Smooth muscle cell (in vitro differentiated cells): ENCODE measurements at regions not wholly inside any gene's neighbourhood (a gene's known extent, or its start where the extent isn't known, plus 50 kb on each side); places are given as distances from the start of the nearest gene placed in this dataset.

Source experiments
- DNase-seq: peaks from one replicate; lab custom pipeline; 2025; ENCODE audit not compliant: unreplicated experiment; lab: John Stamatoyannopoulos, UW
- H2AFZ ChIP-seq: fragments of 200-600 bp; sonication (generic); 2 replicates; pipeline ENCODE4 v1.6.0; 2016; ENCODE audit warnings: antibody characterized with exemption, low read depth, mild to moderate bottlenecking
- H3F3A ChIP-seq: fragments of 200-600 bp; sonication (generic); 2 replicates; pipeline ENCODE4 v1.6.0; 2017; ENCODE audit warnings: antibody characterized with exemption, low read depth
- H3K27ac ChIP-seq: fragments of 200-600 bp; sonication (generic); 2 replicates; pipeline ENCODE4 v1.5.1; 2016; ENCODE audit warnings: low read depth, mild to moderate bottlenecking
- H3K27me3 ChIP-seq: fragments of 200-600 bp; sonication (generic); 2 replicates; pipeline ENCODE4 v1.6.1; 2016; ENCODE audit warnings: low read depth, mild to moderate bottlenecking
- H3K36me3 ChIP-seq: fragments of 200-600 bp; sonication (generic); 2 replicates; pipeline ENCODE4 v1.5.1; 2016; ENCODE audit warnings: low read depth
- H3K4me1 ChIP-seq: fragments of 200-600 bp; sonication (generic); 2 replicates; pipeline ENCODE4 v1.5.1; 2016; ENCODE audit warnings: low read depth
- H3K4me2 ChIP-seq: fragments of 200-600 bp; sonication (generic); 2 replicates; pipeline ENCODE4 v1.6.0; 2016; ENCODE audit warnings: mild to moderate bottlenecking
- H3K4me3 ChIP-seq: fragments of 200-600 bp; sonication (generic); 2 replicates; pipeline ENCODE4 v1.5.1; 2016; ENCODE audit warnings: mild to moderate bottlenecking
- H3K79me2 ChIP-seq: fragments of 200-600 bp; sonication (generic); 2 replicates; pipeline ENCODE4 v1.6.0; 2016; ENCODE audit warnings: low read depth, mild to moderate bottlenecking
- H3K9ac ChIP-seq: fragments of 200-600 bp; sonication (generic); 2 replicates; pipeline ENCODE4 v1.6.0; 2016; ENCODE audit warnings: low read depth
- H3K9me3 ChIP-seq: fragments of 200-600 bp; sonication (generic); replicated peaks from 2 replicates; pipeline ENCODE4 v1.5.1; 2016; ENCODE audit warnings: low read depth
- H4K20me1 ChIP-seq: fragments of 200-600 bp; sonication (generic); 2 replicates; pipeline ENCODE4 v1.6.0; 2016; ENCODE audit warnings: low read depth
- WGBS: methylation state at CpG from one replicate; pipeline ENCODE4 v1.1.7; 2016; ENCODE audit warnings: low lambda C conversion rate; 5-methylcytosine and 5-hydroxymethylcytosine counted together
- TF ChIP-seq, protein P1 (sequence below): fragments of 200-600 bp; sonication (generic); IDR thresholded peaks from 2 replicates; pipeline ENCODE4 v1.5.1; 2017; ENCODE audit warnings: borderline replicate concordance, mild to moderate bottlenecking, antibody characterized with exemption; ENCODE audit not compliant: insufficient read depth, poor library complexity, severe bottlenecking

DNA sequence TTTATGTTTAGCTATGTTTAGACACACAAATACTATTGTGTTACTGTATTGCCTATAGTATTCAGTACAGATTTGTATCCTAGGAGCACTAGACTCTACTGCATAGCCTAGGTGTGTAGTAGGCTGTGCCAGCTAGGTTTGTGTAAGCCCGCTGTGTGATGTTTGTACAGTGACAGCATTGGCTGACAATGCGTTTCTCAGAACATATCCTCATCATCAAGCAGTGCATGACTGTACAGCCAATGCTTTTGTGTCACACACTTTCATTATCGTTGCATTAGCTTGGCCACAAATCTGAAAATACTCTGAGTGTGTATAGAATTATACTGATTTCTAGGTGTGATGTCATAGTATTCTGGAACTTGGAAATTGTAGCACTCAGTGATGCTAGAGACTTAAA is 63.4 kb downstream of the CLDN34 start:
- Histone ChIP-seq H3K36me3 (no peaks in the 10 kb centered on the region), H3K27ac (no peak overlapping the region), H3K79me2 (peaks cover 4% of the 10 kb centered on the region), H3K27me3 (no peaks in the 10 kb centered on the region), H3F3A (no peaks in the 10 kb centered on the region), H4K20me1 (peaks cover 55% of the 10 kb centered on the region), H3K4me1 (no peaks in the 10 kb centered on the region), H3K9me3 (no peaks in the 10 kb centered on the region), H3K4me2 (no peak overlapping the region), H3K4me3 (no peak overlapping the region), H3K9ac (no peak overlapping the region), H2AFZ (no peak overlapping the region)
- whole genome bisulfite sequencing, result 81% methylated on average over 3 of the region's 3 CpGs
- no peak for DNase-seq
- TF ChIP-seq, protein P1, sequence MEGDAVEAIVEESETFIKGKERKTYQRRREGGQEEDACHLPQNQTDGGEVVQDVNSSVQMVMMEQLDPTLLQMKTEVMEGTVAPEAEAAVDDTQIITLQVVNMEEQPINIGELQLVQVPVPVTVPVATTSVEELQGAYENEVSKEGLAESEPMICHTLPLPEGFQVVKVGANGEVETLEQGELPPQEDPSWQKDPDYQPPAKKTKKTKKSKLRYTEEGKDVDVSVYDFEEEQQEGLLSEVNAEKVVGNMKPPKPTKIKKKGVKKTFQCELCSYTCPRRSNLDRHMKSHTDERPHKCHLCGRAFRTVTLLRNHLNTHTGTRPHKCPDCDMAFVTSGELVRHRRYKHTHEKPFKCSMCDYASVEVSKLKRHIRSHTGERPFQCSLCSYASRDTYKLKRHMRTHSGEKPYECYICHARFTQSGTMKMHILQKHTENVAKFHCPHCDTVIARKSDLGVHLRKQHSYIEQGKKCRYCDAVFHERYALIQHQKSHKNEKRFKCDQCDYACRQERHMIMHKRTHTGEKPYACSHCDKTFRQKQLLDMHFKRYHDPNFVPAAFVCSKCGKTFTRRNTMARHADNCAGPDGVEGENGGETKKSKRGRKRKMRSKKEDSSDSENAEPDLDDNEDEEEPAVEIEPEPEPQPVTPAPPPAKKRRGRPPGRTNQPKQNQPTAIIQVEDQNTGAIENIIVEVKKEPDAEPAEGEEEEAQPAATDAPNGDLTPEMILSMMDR, result no peak

DNA sequence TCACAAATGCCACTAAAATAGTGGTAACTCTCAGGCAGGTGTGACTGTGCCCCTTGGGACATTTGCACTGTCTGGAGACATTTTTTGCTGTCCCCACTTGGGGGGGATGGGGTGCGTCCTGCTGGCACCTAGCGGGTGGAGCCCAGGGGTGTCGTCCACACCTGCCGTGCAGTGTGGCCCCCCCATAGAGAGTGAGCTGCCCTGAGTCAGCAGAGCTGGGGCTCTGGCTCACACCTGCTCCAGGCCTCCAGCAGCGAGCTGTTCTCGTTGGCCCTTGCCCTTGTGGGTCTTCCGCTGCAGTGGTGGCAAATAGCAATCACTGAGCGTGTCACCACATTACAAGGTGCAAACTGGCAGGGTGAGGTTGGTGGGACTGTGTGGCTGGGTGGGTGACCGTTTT is 64.6 kb downstream of the CLDN34 start:
- no peaks in the 10 kb centered on the region for H3F3A ChIP-seq
- H3K27ac ChIP-seq, result no peak overlapping the region
- TF ChIP-seq, protein P1, result no peak
- H3K4me3 ChIP-seq, result no peak overlapping the region
- H3K79me2 ChIP-seq, result peaks cover 4% of the 10 kb centered on the region
- no peaks in the 10 kb centered on the region for H3K4me1 ChIP-seq
- no peak overlapping the region for H2AFZ ChIP-seq
- 89% methylated on average over 9 of the region's 9 CpGs for WGBS
- no peaks in the 10 kb centered on the region for H3K27me3 ChIP-seq
- H4K20me1 ChIP-seq, result peaks cover 47% of the 10 kb centered on the region
- no peaks in the 10 kb centered on the region for H3K36me3 ChIP-seq
- no peak overlapping the region for H3K9ac ChIP-seq
- H3K9me3 ChIP-seq, result no peaks in the 10 kb centered on the region
- DNase-seq, result no peak
- H3K4me2 ChIP-seq, result no peak overlapping the region

DNA sequence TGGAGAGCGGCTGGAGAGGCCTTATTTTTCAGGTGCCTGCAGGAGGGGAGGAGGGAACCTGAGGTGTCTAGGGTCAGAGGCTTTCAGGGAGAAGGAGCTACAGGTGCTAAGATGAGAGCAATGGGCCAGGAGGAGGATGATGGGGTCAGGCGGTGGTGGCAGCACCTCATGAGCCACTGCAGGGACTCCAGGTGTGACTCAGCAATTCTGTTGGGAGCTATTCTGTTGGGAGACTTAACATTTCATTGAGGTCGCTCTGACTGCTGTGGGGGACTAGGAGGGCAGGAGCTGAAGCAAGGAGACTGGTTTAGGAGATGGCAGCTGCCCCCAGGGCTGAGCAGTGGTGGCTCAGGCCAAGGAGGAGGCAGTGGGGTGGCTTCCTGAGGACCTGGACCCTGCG is 65.0 kb downstream of the CLDN34 start:
- Histone ChIP-seq H3K79me2 (peaks cover 4% of the 10 kb centered on the region), H4K20me1 (peaks cover 43% of the 10 kb centered on the region), H3K36me3 (no peaks in the 10 kb centered on the region), H3K4me2 (no peak overlapping the region), H2AFZ (no peak overlapping the region), H3K27ac (no peak overlapping the region), H3K27me3 (no peaks in the 10 kb centered on the region), H3K9me3 (no peaks in the 10 kb centered on the region), H3K4me1 (no peaks in the 10 kb centered on the region), H3K9ac (no peak overlapping the region), H3K4me3 (no peak overlapping the region), H3F3A (no peaks in the 10 kb centered on the region)
- 75% methylated on average over 4 of the region's 4 CpGs for WGBS
- no peak for DNase-seq
- TF ChIP-seq, protein P1, result no peak

DNA sequence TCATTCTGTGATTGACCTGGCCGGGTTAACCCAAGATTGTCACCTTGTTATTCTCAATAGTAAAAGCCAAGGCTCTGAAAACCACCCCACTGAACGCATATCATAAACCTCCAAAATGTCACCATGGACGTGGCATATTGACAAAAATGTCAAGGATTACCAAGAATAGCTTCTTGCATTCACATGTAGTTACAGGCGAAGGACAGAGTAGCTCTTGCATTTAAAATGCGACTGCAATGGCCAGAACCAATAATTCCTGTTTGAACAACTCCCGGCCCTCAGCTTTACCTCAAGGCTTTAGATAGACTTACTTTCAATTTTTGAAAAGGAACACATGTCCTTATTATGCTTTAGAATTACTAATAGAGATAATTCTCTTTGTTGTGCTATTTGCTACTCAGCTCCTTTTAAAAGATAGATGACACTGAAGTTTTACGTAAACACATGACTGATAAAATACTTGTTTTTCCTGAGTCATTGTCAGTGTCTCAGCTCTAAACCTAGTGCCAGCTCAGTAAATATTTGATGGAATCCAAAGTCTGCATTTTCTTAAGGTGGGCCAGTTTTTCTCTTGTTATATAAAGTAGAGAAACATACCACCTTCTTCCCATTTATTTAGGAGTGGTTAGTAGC is 66.3 kb downstream of the CLDN34 start:
- peaks cover 31% of the 10 kb centered on the region for H4K20me1 ChIP-seq
- H3K27me3 ChIP-seq, result no peaks in the 10 kb centered on the region
- H3K36me3 ChIP-seq, result no peaks in the 10 kb centered on the region
- peaks cover 4% of the 10 kb centered on the region for H3K79me2 ChIP-seq
- H3K9me3 ChIP-seq, result no peaks in the 10 kb centered on the region
- TF ChIP-seq, protein P1, result no peak
- no peak overlapping the region for H2AFZ ChIP-seq
- peak overlapping the region; percentile 35 for H3K4me2 ChIP-seq
- peak overlapping the region; percentile 31 for H3K27ac ChIP-seq
- WGBS, result 65% methylated on average over 7 of the region's 7 CpGs
- no peak overlapping the region for H3K4me3 ChIP-seq
- no peak for DNase-seq
- H3K9ac ChIP-seq, result no peak overlapping the region
- H3F3A ChIP-seq, result no peaks in the 10 kb centered on the region
- H3K4me1 ChIP-seq, result no peaks in the 10 kb centered on the region
